K562 (cell line): ENCODE measurements at regions not wholly inside any gene's neighbourhood (a gene's known extent, or its start where the extent isn't known, plus 50 kb on each side); places are given as distances from the start of the nearest gene placed in this dataset.
A peak's percentile ranks its signal among the peaks of the same experiment; 100 is the strongest.

Experiments
- ATAC-seq: fragments of 200-7000 bp; cut with Tn5 transposase; 3 replicates; pipeline ENCODE4 v1.9.1; 2020; ENCODE audit warnings: moderate library complexity
- BruUV-seq: library from RNA; stranded (reverse); fragments of 400-500 nt; replicated peaks from 2 replicates; lab custom pipeline; 2021; lab: Mats Ljungman, UMichigan
- CTCF ChIA-PET: fragments of 300-600 bp; formaldehyde crosslinking; extraction: SDS; loops from one replicate; lab custom pipeline; 2021; ENCODE audit warnings: low intra/inter-chr PET ratio; lab: Yijun Ruan, JAX
- POLR2A ChIA-PET: fragments of 300-600, 350-650 bp; sonication (Branson Sonifier 250); formaldehyde crosslinking; extraction: SDS; loops from one replicate; lab custom pipeline; 2021; ENCODE audit warnings: antibody characterized with exemption, inconsistent platforms; lab: Yijun Ruan, JAX
- DNase-seq, 4 experiments: peaks; one replicate each; pipeline versions ENCODE4 v3.0.0 to v3.0.0-alpha.2; 2011 to 2018; ENCODE audit warnings: low spot score in 3 of 4, mixed read lengths in 3 of 4; ENCODE audit errors: extremely low read depth in 1 of 4
- FAIRE-seq: peaks from 2 replicates; lab custom pipeline; 2011; peaks lifted over from hg19 to GRCh38; lab: Jason Lieb, UNC
- H2AFZ ChIP-seq: 2 replicates; pipeline ENCODE4 v1.6.0; 2011; ENCODE audit warnings: low read depth, low read length, control low read depth, inconsistent platforms
- H3K27ac ChIP-seq: fragments of 200-600 bp; 3 replicates; pipeline ENCODE4 v1.8.0; 2011; ENCODE audit warnings: low read depth, mild to moderate bottlenecking, control low read depth, inconsistent platforms, low read length, moderate library complexity, mixed read lengths; ENCODE audit errors: extremely low read depth
- H3K27me3 ChIP-seq, 2 experiments: fragments of 300-600 bp in 1 of 2; 2 replicates in 1 of 2; 3 replicates in 1 of 2; pipeline versions ENCODE4 v1.6.0 to v1.8.0; 2011; ENCODE audit warnings: inconsistent platforms in 2 of 2, low read length in 2 of 2, mild to moderate bottlenecking in 1 of 2, mixed read lengths in 1 of 2, moderate library complexity in 1 of 2; ENCODE audit not compliant: control insufficient read depth in 2 of 2, insufficient read depth in 2 of 2
- H3K36me3 ChIP-seq: fragments of 300-600 bp; 3 replicates; pipeline ENCODE4 v1.8.0; 2011; ENCODE audit warnings: mild to moderate bottlenecking, low read length, inconsistent platforms; ENCODE audit not compliant: control insufficient read depth, insufficient read depth
- H3K4me1 ChIP-seq, 2 experiments: fragments of 200-600 bp in 1 of 2; replicated peaks in 1 of 2; 2 replicates in 1 of 2; 3 replicates in 1 of 2; pipeline versions ENCODE4 v1.5.1 to v1.8.0; 2011; ENCODE audit warnings: inconsistent platforms in 2 of 2, low read length in 2 of 2, mild to moderate bottlenecking in 1 of 2, mixed read lengths in 1 of 2, moderate library complexity in 1 of 2; ENCODE audit not compliant: control insufficient read depth in 2 of 2, insufficient read depth in 2 of 2
- H3K4me2 ChIP-seq: 2 replicates; pipeline ENCODE4 v1.6.1; 2011; ENCODE audit warnings: low read length, control low read depth, inconsistent platforms, mixed read lengths; ENCODE audit not compliant: insufficient read depth
- H3K4me3 ChIP-seq: fragments of 200-600 bp; sonication (generic), shearing (Covaris generic); 2 replicates; pipeline ENCODE4 v1.5.1; 2016; ENCODE audit warnings: control low read depth, inconsistent platforms
- H3K79me2 ChIP-seq: fragments of 200-600 bp; 3 replicates; pipeline ENCODE4 v1.8.0; 2011; ENCODE audit warnings: low read length, inconsistent platforms; ENCODE audit not compliant: control insufficient read depth, insufficient read depth
- H3K9ac ChIP-seq, 2 experiments: 2 replicates each; pipeline versions ENCODE4 v1.6.0 to v1.6.1; 2011; ENCODE audit warnings: low read depth in 2 of 2, low read length in 2 of 2, control low read depth in 1 of 2, inconsistent platforms in 1 of 2, mild to moderate bottlenecking in 1 of 2, mixed read lengths in 1 of 2; ENCODE audit not compliant: insufficient read depth in 1 of 2
- H3K9me1 ChIP-seq: one replicate; pipeline ENCODE4 v1.6.0; 2011; ENCODE audit warnings: inconsistent platforms, mild to moderate bottlenecking, low read length, moderate library complexity; ENCODE audit not compliant: control insufficient read depth, insufficient read depth
- H3K9me3 ChIP-seq: replicated peaks from 2 replicates; pipeline ENCODE4 v1.5.1; 2011; ENCODE audit warnings: low read depth, low read length, inconsistent platforms; ENCODE audit not compliant: control insufficient read depth, insufficient read depth
- H4K20me1 ChIP-seq: replicated peaks from 2 replicates; pipeline ENCODE4 v1.6.1; 2011; ENCODE audit warnings: low read length, inconsistent platforms, mixed read lengths; ENCODE audit not compliant: control insufficient read depth, insufficient read depth
- ARNT ChIP-seq, 2 experiments: fragments of 450-650 bp; IDR thresholded peaks; 2 replicates each; pipeline ENCODE4 v1.6.1; 2016; ENCODE audit warnings: mild to moderate bottlenecking in 1 of 2
- BHLHE40 ChIP-seq: IDR thresholded peaks from 2 replicates; pipeline ENCODE4 v1.6.1; 2011; ENCODE audit warnings: low read length, improper control_type of control experiment
- CAMTA2 ChIP-seq: fragments of 250-450 bp; sonication (Bioruptor Pico); conservative IDR thresholded peaks from 2 replicates; pipeline ENCODE4 v1.5.1; 2022
- HNRNPUL1 ChIP-seq: fragments of 200-400 bp; formaldehyde crosslinking; IDR thresholded peaks from 2 replicates; pipeline ENCODE4 v1.6.1; 2017; ENCODE audit warnings: low read length
- NFIC ChIP-seq: fragments of 450-650 bp; IDR thresholded peaks from 2 replicates; pipeline ENCODE4 v1.6.1; 2017; ENCODE audit warnings: mild to moderate bottlenecking, inconsistent platforms
- NFRKB ChIP-seq: fragments of 450-650 bp; IDR thresholded peaks from 2 replicates; pipeline ENCODE4 v1.6.1; 2016; ENCODE audit warnings: low read depth
- NR2C2 ChIP-seq, 2 experiments: fragments of 200-800 bp in 1 of 2; sonication (Bioruptor generic) in 1 of 2; sonication (generic) in 1 of 2; formaldehyde crosslinking in 1 of 2; IDR thresholded peaks; 2 replicates each; pipeline versions ENCODE4 v1.6.1 to v1.8.0; 2016 to 2022; ENCODE audit warnings: mild to moderate bottlenecking in 1 of 2, missing compliant biosample characterization in 1 of 2, missing genetic modification characterization in 1 of 2, missing genetic modification reagents in 1 of 2
- PHF21A ChIP-seq: fragments of 450-650 bp; IDR thresholded peaks from 2 replicates; pipeline ENCODE4 v1.6.1; 2017; ENCODE audit warnings: low read depth, borderline replicate concordance
- POLR2AphosphoS2 ChIP-seq: IDR thresholded peaks from 2 replicates; pipeline ENCODE4 v1.6.1; 2012; ENCODE audit warnings: low read length, improper control_type of control experiment
- ZNF232 ChIP-seq: sonication (generic); formaldehyde crosslinking; IDR thresholded peaks from 2 replicates; pipeline ENCODE4 v1.8.0; 2022; ENCODE audit warnings: mild to moderate bottlenecking, missing genetic modification reagents
- WGBS: fragments of 100-300 bp; shearing (Covaris generic); methylation state at CpG from one replicate; pipeline ENCODE4 v1.1.6; 2016; ENCODE audit warnings: low coverage, mixed read lengths; ENCODE audit not compliant: insufficient coverage; ENCODE audit errors: missing lambda C conversion rate; 5-methylcytosine and 5-hydroxymethylcytosine counted together
- in situ Hi-C: fragments of 300-500 bp; cut with MboI; formaldehyde crosslinking; loops from 4 replicates; pipeline ENCODE4 v1.15.0; 2018; ENCODE audit warnings: inconsistent platforms, mixed read lengths
- intact Hi-C: fragments of 100-400 bp; cut with micrococcal nuclease; formaldehyde crosslinking; loops from 2 replicates; pipeline ENCODE4 v1.14.2; 2022
- TF ChIP-seq, protein P1 (sequence below): fragments of 450-650 bp; formaldehyde crosslinking; IDR thresholded peaks from 2 replicates; pipeline ENCODE4 v1.4.0; 2020; ENCODE audit warnings: mild to moderate bottlenecking, moderate library complexity

GRCh38 chr10:78348411-78349164 lies 314.9 kb downstream of the RPS24 start:
- intact Hi-C loops = no loop called here
- 3% methylated on average over 6 of the region's 6 CpGs for WGBS
- FAIRE-seq (no peak), DNase-seq (no peak), ATAC-seq (no peak)
- H3K27me3 ChIP-seq = no peaks in the 10 kb centered on the region; a peak in 1 of 5 replicates
- no peaks in the 10 kb centered on the region for H3K36me3 ChIP-seq
- H3K9me3 ChIP-seq = no peaks in the 10 kb centered on the region
- BruUV-seq = no TSS peak
- no peaks in the 10 kb centered on the region for H3K4me1 ChIP-seq
- TF ChIP-seq CAMTA2 (CRISPR knock-in tag) = no peak
- peak; percentile 61 for TF ChIP-seq NFIC
- no peaks in the 10 kb centered on the region for H3K79me2 ChIP-seq
- no peak overlapping the region for H3K27ac ChIP-seq
- in situ Hi-C loops = no loop called here
- H3K4me3 ChIP-seq = no peak overlapping the region
- POLR2A ChIA-PET = interaction anchor here (0.8 kb wide), 1 partner anchor 27 kb away, joined by 3 read pairs; no protein-coding TSS in a partner anchor
- 0 out of 2 replicates have a peak, but pooled peaks cover under 1% of the 10 kb centered on the region for H4K20me1 ChIP-seq
- CTCF ChIA-PET = no interaction called here
- H3K9me1 ChIP-seq = no peaks in the 10 kb centered on the region
- H2AFZ ChIP-seq = no peak overlapping the region
- no peak overlapping the region for H3K4me2 ChIP-seq
- H3K9ac ChIP-seq = no peak overlapping the region

- H3K4me2 ChIP-seq = no peak overlapping the region
- intact Hi-C loops = no loop called here
- BruUV-seq = no TSS peak
- WGBS = 0% methylated on average over 4 of the region's 4 CpGs
- CTCF ChIA-PET = no interaction called here
- no peaks in the 10 kb centered on the region for H3K36me3 ChIP-seq
- in situ Hi-C loops = no loop called here
- ATAC-seq = no peak
- H3K9ac ChIP-seq = no peak overlapping the region
- H4K20me1 ChIP-seq = no peaks in the 10 kb centered on the region
- H3K9me1 ChIP-seq = no peaks in the 10 kb centered on the region
- no peaks in the 10 kb centered on the region for H3K4me1 ChIP-seq
- H3K9me3 ChIP-seq = no peaks in the 10 kb centered on the region
- TF ChIP-seq NR2C2 (CRISPR knock-in tag; IDR thresholded peaks at IDR 0.05) (no peak), NR2C2 (tag; IDR thresholded peaks at IDR 0.05) (no peak), PHF21A (no peak), BHLHE40 (no peak), ARNT (IDR thresholded peaks at IDR 0.05) (no peak), HNRNPUL1 (no peak), NFRKB (no peak), POLR2AphosphoS2 (no peak), ZNF232 (no peak)
- TF ChIP-seq, protein P1, sequence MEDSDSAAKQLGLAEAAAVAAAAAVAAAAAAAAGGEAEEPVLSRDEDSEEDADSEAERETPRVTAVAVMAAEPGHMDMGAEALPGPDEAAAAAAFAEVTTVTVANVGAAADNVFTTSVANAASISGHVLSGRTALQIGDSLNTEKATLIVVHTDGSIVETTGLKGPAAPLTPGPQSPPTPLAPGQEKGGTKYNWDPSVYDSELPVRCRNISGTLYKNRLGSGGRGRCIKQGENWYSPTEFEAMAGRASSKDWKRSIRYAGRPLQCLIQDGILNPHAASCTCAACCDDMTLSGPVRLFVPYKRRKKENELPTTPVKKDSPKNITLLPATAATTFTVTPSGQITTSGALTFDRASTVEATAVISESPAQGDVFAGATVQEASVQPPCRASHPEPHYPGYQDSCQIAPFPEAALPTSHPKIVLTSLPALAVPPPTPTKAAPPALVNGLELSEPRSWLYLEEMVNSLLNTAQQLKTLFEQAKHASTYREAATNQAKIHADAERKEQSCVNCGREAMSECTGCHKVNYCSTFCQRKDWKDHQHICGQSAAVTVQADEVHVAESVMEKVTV (CRISPR knock-in tag) = no peak
- H2AFZ ChIP-seq = no peak overlapping the region
- POLR2A ChIA-PET = interaction anchor here (0.8 kb wide), 1 partner anchor 27 kb away, joined by 3 read pairs; no protein-coding TSS in a partner anchor
- H3K27me3 ChIP-seq = no peaks in the 10 kb centered on the region; a peak in 1 of 5 replicates
- no peak for DNase-seq
- no peak overlapping the region for H3K27ac ChIP-seq
- no peak overlapping the region for H3K4me3 ChIP-seq
- FAIRE-seq = no peak
- no peaks in the 10 kb centered on the region for H3K79me2 ChIP-seq
Observed at GRCh38 chr10:78349165-78349516, 315.5 kb downstream of the RPS24 start.
